ENCODE measurements at regions not wholly inside any gene's neighbourhood (a gene's known extent, or its start where the extent isn't known, plus 50 kb on each side); places are given as distances from the start of the nearest gene placed in this dataset.

DNA sequence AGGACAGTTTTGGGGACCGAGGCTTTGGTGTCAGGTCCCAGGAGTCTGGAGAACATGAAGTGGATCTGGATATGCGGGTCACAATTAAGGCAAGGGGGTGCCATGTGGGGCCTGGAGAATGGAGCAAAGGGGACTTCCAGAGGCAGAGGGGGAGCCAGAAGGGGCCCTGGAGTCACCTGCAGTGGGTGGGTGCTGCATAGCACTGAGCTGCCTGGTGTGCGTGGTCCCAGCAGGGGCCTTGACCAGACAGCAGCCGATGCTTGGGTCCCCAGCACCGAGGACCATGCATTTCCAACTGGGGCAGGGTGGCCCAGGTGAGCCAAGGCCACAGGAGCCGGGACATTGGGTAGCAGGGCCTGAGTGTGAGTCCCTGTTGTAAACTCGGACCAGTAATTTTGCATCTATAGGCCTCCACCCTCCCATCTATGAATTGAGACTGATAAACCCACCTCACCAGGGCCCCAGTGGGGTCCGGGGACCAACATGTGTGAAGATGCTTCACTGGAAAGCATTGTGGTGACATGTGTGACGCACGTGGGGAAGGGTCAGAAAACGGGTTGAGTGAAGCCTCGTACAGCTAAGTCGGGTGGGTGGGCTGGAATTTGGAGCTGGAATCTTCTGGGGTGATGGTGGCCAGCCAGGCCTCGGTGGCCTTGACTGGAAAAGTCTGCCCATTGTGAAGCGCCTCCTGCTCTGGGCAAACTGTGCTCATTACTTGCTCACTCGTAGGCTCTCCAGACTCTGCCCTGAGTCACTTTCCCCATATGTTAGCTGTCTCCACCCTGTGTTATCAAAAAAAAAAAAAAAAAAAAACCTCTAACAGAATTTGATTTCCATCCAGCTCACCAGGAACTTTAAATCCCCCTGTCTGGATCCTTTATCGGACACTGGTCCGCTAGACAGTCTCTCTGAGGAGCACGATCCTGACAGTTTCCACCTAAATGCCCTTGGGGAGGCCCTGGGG, 90.5 kb upstream of the ZNF469 start:
- Mint-ChIP-seq H3K36me3 (ENCODE audit: low read depth, unreplicated experiment) (no peaks in the 10 kb centered on the region), H3K4me1 (ENCODE audit: low read depth, unreplicated experiment) (no peaks in the 10 kb centered on the region), H3K9me3 (ENCODE audit: unreplicated experiment) (peaks cover 2% of the 10 kb centered on the region), H3K4me3 (ENCODE audit: unreplicated experiment) (no peak overlapping the region), H3K27ac (ENCODE audit: unreplicated experiment) (peak overlapping the region; percentile 21), H3K27me3 (ENCODE audit: low read depth, unreplicated experiment) (peaks cover 13% of the 10 kb centered on the region)
- H3K79me2 ChIP-seq (ENCODE audit: insufficient read depth, low read length) = no peaks in the 10 kb centered on the region
- DNase-seq (ENCODE audit: low read depth) (no peak), FAIRE-seq (no peak)
- TF ChIP-seq, protein P1, sequence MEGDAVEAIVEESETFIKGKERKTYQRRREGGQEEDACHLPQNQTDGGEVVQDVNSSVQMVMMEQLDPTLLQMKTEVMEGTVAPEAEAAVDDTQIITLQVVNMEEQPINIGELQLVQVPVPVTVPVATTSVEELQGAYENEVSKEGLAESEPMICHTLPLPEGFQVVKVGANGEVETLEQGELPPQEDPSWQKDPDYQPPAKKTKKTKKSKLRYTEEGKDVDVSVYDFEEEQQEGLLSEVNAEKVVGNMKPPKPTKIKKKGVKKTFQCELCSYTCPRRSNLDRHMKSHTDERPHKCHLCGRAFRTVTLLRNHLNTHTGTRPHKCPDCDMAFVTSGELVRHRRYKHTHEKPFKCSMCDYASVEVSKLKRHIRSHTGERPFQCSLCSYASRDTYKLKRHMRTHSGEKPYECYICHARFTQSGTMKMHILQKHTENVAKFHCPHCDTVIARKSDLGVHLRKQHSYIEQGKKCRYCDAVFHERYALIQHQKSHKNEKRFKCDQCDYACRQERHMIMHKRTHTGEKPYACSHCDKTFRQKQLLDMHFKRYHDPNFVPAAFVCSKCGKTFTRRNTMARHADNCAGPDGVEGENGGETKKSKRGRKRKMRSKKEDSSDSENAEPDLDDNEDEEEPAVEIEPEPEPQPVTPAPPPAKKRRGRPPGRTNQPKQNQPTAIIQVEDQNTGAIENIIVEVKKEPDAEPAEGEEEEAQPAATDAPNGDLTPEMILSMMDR (IDR thresholded peaks at IDR 0.05; ENCODE audit: insufficient read depth, low read depth, low read length) = no peak
- no peak for TF ChIP-seq EZH2 (IDR thresholded peaks at IDR 0.05; ENCODE audit: insufficient read depth, low read length)
- no peaks in the 10 kb centered on the region for H3K36me3 ChIP-seq (ENCODE audit: insufficient read depth, low read length)
- H3K4me2 ChIP-seq (ENCODE audit: low read length) = no peak overlapping the region
- H3K9me3 ChIP-seq (ENCODE audit: insufficient read depth, low read depth, low read length) = peaks cover 6% of the 10 kb centered on the region
- no peaks in the 10 kb centered on the region for H4K20me1 ChIP-seq (ENCODE audit: insufficient read depth, low read length)
- H3K4me1 ChIP-seq (ENCODE audit: insufficient read depth, low read length) = peaks cover 2% of the 10 kb centered on the region
- no peak overlapping the region for H3K27ac ChIP-seq (ENCODE audit: low read depth, low read length)
- no peak overlapping the region for H2AFZ ChIP-seq (ENCODE audit: low read depth, low read length)
- H3K27me3 ChIP-seq (ENCODE audit: insufficient read depth, low read length) = no peaks in the 10 kb centered on the region
- no peak overlapping the region for H3K9ac ChIP-seq (ENCODE audit: low read length)
- H3K4me3 ChIP-seq (ENCODE audit: insufficient read depth, low read depth, low read length) = no peak overlapping the region

DNA sequence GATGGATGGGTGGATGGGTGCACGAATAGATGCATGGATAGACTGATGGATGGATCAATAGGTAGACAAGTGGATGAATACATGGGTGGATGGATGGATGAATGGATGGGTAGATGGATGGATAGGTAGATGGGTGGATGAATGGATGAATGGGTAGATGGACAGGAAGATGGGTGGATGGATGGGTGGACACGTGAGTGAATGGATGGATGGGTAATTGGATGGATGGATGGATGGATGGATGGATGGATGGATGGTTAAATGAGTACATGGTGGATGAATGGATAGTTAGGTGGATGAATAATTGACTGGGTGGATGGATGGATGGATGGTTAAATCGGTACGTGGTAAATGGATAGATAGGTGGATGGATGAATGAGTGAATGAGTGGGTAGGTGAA, 89.7 kb upstream of the ZNF469 start:
- Histone ChIP-seq H3K9me3 (ENCODE audit: insufficient read depth, low read depth, low read length) (peaks cover 6% of the 10 kb centered on the region), H4K20me1 (ENCODE audit: insufficient read depth, low read length) (no peaks in the 10 kb centered on the region)
- no peak overlapping the region for H3K27ac Mint-ChIP-seq (ENCODE audit: unreplicated experiment)

More for the DNA sequence above, 89.7 kb upstream of the ZNF469 start:
- no peak overlapping the region for H3K4me3 ChIP-seq (ENCODE audit: insufficient read depth, low read depth, low read length)
- H3K9me3 Mint-ChIP-seq (ENCODE audit: unreplicated experiment) = peaks cover 2% of the 10 kb centered on the region
- TF ChIP-seq, protein P1 (IDR thresholded peaks at IDR 0.05; ENCODE audit: insufficient read depth, low read depth, low read length) = no peak
- no peak for TF ChIP-seq EZH2 (IDR thresholded peaks at IDR 0.05; ENCODE audit: insufficient read depth, low read length)
- H3K4me3 Mint-ChIP-seq (ENCODE audit: unreplicated experiment) = no peak overlapping the region
- H3K36me3 ChIP-seq (ENCODE audit: insufficient read depth, low read length) = no peaks in the 10 kb centered on the region
- FAIRE-seq (no peak), DNase-seq (ENCODE audit: low read depth) (no peak)
- H3K27me3 Mint-ChIP-seq (ENCODE audit: low read depth, unreplicated experiment) = peaks cover 15% of the 10 kb centered on the region
- peaks cover 6% of the 10 kb centered on the region for H3K4me1 ChIP-seq (ENCODE audit: insufficient read depth, low read length)
- H3K79me2 ChIP-seq (ENCODE audit: insufficient read depth, low read length) = no peaks in the 10 kb centered on the region
- H3K4me2 ChIP-seq (ENCODE audit: low read length) = no peak overlapping the region
- H3K9ac ChIP-seq (ENCODE audit: low read length) = no peak overlapping the region
- no peaks in the 10 kb centered on the region for H3K27me3 ChIP-seq (ENCODE audit: insufficient read depth, low read length)
- H3K27ac ChIP-seq (ENCODE audit: low read depth, low read length) = no peak overlapping the region
- peaks cover 3% of the 10 kb centered on the region for H3K4me1 Mint-ChIP-seq (ENCODE audit: low read depth, unreplicated experiment)
- H2AFZ ChIP-seq (ENCODE audit: low read depth, low read length) = no peak overlapping the region
- H3K36me3 Mint-ChIP-seq (ENCODE audit: low read depth, unreplicated experiment) = no peaks in the 10 kb centered on the region
